H7 (cell line): ENCODE measurements at regions not wholly inside any gene's neighbourhood (a gene's known extent, or its start where the extent isn't known, plus 50 kb on each side); places are given as distances from the start of the nearest gene placed in this dataset.

Experiments
- DNase-seq: peaks from one replicate; pipeline ENCODE4 v3.0.0; 2012
- H3K27me3 ChIP-seq: 2 replicates; pipeline ENCODE4 v1.6.0; 2011; ENCODE audit warnings: mild to moderate bottlenecking, low read length; ENCODE audit not compliant: control insufficient read depth, insufficient read depth
- H3K36me3 ChIP-seq: replicated peaks from 2 replicates; pipeline ENCODE4 v1.5.1; 2011; ENCODE audit warnings: low read length; ENCODE audit not compliant: control insufficient read depth, insufficient read depth
- H3K4me3 ChIP-seq: 2 replicates; pipeline ENCODE4 v1.5.1; 2011; ENCODE audit warnings: low read depth, mild to moderate bottlenecking, control low read depth, low read length, moderate library complexity; ENCODE audit not compliant: insufficient read depth

DNA sequence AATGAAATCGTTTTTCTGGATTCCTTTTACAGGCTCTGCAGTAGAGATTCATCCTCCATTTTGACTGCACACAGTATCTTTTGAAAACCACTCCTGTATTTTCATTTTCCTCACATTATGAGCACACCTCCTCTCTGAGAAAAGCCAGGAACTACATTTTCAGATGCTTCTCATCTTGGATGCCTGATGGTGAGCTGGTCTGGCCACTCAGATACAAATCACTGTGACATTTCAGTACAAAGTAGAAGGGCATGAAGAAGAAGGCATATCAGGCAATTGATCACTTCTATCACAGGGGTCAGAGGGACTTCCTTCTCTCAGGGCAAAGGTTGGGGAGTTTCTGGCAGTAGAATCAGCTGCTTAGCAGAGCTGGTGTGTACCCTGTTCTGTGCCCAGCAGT is 192.0 kb upstream of the POM121L12 start:
- no peak for DNase-seq
- no peaks in the 10 kb centered on the region for H3K36me3 ChIP-seq
- H3K27me3 ChIP-seq: no peaks in the 10 kb centered on the region
- H3K4me3 ChIP-seq: no peak overlapping the region

DNA sequence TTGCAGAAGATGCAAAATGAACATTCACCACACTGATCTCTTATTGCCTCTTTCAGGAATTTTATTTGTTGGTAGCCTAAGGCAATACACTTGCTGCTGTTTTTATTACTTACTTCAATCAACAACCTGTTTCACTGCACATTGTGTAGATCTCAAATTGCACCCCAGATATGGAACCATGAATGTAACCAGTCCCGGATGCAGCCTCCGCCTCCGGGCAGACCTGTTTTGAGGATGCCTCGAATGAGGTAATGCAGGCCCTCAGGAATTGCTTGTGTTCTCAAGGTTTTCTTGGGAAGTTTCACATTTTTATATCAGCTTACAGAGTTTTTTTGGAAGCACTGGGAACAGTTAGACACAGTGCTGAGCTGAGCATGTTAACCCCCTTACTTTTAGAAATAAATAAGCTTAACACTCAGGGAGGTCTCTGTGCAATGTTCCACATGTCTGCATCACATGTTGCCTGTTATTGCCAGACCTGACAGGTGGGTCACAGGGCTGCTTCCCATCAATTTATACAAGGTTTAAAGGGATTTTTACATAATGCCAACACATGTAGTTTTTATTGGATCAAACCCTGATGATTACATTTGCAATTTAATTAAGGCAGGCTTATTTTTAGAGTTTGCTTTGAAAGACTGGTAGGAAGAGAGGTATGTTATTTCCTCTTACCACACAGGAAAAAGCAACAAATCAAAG is 193.1 kb upstream of the POM121L12 start:
- DNase-seq: no peak
- Histone ChIP-seq H3K27me3 (no peaks in the 10 kb centered on the region), H3K4me3 (no peak overlapping the region), H3K36me3 (no peaks in the 10 kb centered on the region)

DNA sequence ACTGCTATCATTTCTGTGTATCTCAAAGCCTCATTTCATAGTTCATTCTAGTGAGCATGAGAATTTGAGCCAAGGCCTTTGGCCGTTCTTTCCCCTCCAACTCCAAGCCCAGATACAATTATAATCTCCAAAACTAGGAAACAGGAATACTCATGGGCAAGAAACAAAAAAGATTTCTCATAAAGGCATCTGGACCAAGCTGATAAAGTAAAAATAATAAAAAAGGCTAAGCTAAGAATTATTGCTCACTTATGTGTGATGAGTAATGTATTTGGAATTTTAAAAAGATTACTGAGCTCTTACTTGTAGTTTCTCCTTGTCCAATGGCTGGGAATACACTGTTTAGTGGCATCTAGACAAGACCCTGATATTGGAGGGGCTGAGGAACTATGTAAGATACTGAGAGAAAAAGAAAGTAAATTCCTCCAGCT is 196.4 kb upstream of the POM121L12 start:
- DNase-seq: no peak
- no peaks in the 10 kb centered on the region for H3K27me3 ChIP-seq
- no peaks in the 10 kb centered on the region for H3K36me3 ChIP-seq
- H3K4me3 ChIP-seq: no peak overlapping the region

DNA sequence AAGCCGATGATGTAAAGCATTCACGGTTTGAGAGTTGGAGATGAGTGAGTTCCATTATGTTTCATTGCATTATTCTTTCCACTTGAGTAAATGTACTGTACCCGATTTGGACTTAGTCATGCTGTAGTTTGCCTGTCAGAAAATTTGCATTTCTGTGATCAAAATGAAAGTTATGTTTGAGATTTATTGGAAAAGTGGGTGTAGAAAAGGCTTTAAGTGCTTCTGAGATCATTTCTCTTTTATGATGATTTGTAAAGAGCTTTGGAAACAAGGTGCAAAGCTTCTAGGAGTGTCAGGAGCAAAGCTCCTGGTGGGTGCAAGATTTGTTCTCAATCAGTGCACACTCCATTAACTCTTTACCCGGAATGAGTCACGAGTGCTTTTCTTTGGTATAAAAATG is 204.1 kb upstream of the POM121L12 start:
- DNase-seq: no peak

DNA sequence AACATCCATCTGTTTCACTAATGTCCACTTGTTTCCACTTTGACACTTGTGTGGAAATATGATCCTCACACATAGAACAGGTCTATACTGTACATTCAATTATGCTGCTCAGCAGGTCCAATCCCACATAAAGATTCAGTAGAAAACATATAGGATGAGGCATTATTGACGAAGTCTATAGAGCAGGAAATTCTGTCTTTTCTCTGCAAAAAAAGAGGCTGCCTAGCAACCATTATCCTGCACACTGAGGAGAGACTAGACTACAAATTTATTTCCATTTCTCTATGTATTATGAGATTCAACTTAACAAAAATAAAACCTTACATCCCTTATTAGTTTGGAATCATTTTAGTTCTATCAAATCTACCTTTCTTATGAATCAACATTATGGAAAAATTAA is 204.6 kb upstream of the POM121L12 start:
- Histone ChIP-seq H3K27me3 (no peaks in the 10 kb centered on the region), H3K36me3 (no peaks in the 10 kb centered on the region), H3K4me3 (no peak overlapping the region)
- no peak for DNase-seq

More for the DNA sequence above, 204.1 kb upstream of the POM121L12 start:
- no peaks in the 10 kb centered on the region for H3K36me3 ChIP-seq
- no peak overlapping the region for H3K4me3 ChIP-seq
- H3K27me3 ChIP-seq: no peaks in the 10 kb centered on the region

DNA sequence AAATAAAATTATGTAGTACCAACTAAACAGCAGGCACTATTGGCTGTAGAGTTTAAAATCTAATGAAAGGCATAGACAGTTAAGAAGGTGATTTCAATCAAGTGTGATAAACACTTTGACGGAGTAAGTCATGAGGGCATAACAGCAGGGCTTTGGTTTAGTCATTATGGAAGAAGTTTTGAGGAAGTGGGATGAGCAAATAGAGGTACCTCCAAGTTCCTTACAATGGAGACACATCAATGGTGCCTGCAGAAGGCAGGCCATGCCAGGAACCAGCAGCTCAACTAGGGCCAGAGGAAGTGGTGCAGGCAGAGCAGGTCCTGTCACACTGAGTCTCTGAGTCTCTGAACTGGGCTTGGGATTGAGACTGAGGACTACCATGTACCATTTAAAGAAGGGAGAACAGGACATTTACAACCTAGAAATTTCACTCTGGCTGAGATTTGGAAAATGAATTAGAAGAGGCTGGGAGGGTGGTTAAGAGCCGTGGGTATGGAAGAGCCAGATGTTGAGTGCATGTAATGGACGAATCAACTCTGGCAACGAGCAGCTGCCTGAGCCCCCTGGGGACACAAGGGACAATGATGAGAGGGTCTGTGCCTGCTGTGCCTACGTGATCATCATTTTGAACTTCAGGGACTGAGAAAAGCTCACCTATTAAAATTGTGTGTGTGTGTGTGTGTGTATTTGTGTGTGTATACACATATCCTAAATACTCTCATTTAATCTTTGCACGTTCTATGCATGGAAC is 208.7 kb upstream of the POM121L12 start:
- Histone ChIP-seq H3K4me3 (no peak overlapping the region), H3K36me3 (no peaks in the 10 kb centered on the region), H3K27me3 (no peaks in the 10 kb centered on the region)
- no peak for DNase-seq

DNA sequence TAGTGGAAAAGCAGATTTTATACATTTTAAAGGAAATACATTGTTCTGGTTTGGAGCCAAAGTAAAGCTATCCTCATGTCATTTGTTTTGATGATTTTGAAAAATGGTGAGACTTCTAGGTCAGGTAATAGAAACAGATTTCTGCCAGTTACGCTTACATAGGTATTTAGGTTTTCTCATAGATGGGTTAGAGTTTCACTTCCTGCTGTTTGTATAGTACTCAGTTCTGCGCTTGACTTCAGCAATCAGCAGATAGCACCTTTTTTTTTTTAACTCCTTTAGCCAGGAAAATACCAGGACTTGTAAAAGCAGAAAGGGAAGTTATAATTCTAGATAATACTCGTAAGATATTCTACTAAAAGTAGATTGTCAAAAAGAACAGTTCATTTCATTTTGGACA is 209.8 kb upstream of the POM121L12 start:
- no peaks in the 10 kb centered on the region for H3K27me3 ChIP-seq
- no peaks in the 10 kb centered on the region for H3K36me3 ChIP-seq
- no peak for DNase-seq
- H3K4me3 ChIP-seq: no peak overlapping the region

DNA sequence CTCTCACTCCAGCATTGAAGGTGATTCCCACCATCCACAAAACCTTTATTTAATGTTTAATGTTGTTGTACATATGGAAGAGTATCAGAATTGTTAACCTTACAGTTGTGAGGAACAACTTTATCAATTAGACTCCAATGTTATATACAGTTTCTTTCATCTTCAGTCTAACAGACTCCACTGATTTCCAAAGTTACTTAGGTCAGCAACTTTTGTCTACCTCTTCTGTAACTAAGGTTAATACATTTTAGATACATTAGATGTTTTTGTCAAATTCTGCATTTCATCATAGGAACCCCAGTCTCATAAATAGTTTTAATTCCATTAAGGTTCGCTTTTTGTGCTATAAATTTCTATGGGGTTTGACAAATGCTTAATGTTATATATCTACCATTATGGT is 223.9 kb upstream of the POM121L12 start:
- no peaks in the 10 kb centered on the region for H3K27me3 ChIP-seq
- no peaks in the 10 kb centered on the region for H3K36me3 ChIP-seq
- no peak overlapping the region for H3K4me3 ChIP-seq
- DNase-seq: no peak

DNA sequence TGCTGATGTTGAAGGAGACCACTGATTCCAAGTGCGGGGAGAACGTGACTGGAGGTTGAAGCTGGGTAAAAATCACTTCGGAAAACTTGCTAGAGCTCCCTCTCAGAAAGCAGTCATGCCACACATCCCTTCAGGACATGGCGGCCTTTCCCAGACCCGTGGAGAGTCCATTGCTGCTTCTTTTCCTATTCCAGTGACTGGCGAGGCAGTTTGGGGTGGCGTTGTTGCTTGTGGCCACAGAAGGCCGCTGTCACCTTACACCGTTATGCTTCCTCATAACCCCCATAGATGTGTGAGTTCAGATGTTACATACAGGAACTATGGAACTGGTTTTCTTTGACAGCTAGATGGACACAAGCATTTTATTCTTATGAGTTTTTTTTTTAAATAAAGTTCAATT is 235.6 kb upstream of the POM121L12 start:
- H3K27me3 ChIP-seq: no peaks in the 10 kb centered on the region
- H3K36me3 ChIP-seq: no peaks in the 10 kb centered on the region
- no peak for DNase-seq
- H3K4me3 ChIP-seq: no peak overlapping the region

DNA sequence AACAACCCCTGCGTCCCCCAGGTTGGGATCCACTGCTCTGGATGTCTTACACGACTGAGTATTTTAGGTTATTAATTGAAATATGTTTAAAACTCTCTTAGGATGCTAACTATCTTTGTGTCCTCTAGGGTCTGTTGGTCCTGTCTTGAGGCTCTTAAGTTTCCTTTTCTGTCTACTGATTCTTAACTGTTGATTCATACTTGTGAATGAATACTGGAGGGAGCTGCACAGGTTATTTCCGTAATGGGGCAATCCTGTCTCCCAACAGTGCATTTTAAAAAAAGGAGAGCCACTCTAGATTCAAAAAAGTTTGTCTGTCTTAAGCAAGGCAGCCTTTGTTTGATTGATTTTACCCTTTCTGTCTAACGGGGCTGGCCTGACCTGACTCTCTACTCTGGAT is 237.6 kb upstream of the POM121L12 start:
- no peak for DNase-seq
- Histone ChIP-seq H3K36me3 (no peaks in the 10 kb centered on the region), H3K4me3 (no peak overlapping the region), H3K27me3 (no peaks in the 10 kb centered on the region)

DNA sequence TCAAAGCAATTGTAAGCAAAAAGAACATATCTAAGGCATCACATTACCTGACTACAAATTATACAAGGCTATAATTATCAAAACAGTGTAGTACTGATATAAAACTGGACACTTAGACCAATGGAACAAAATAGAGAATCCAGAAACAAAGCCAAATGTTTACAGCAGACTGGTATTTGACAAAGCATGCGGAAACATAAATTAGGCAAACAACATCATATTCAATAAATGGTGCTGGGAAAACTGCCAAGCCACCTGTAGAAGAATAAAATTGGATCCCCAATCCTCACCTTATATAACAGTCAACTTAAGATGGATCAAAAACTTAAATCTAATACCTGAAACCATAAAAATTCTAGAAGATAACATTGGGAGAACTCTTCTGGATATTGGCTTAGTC is 240.8 kb upstream of the POM121L12 start:
- H3K4me3 ChIP-seq: no peak overlapping the region
- H3K36me3 ChIP-seq: no peaks in the 10 kb centered on the region
- H3K27me3 ChIP-seq: no peaks in the 10 kb centered on the region
- DNase-seq: no peak

DNA sequence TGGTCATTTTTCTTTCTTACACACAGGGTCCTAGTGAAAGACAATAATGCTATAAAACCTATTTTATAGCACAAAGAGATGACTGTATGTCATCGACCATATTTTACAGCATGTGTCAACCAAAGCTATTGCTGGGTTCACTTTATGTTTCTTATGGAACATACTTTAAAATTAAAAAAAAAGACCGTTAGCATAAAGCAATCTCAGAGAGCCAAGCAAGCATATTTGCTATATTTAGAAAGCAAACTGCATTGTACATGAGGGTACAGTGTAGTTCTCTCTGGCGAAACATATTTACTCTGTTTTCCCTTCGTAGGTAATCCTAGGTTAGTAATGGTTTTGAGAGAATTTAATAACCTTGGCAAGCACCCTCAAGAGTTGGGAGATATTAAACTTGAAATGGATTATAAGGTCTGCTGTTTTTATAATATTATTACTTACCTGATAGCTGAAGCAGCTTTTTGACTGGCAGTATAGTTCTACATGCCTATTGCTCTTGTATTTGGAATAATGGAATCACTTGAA is 244.2 kb upstream of the POM121L12 start:
- no peaks in the 10 kb centered on the region for H3K27me3 ChIP-seq
- DNase-seq: no peak
- no peak overlapping the region for H3K4me3 ChIP-seq
- no peaks in the 10 kb centered on the region for H3K36me3 ChIP-seq

DNA sequence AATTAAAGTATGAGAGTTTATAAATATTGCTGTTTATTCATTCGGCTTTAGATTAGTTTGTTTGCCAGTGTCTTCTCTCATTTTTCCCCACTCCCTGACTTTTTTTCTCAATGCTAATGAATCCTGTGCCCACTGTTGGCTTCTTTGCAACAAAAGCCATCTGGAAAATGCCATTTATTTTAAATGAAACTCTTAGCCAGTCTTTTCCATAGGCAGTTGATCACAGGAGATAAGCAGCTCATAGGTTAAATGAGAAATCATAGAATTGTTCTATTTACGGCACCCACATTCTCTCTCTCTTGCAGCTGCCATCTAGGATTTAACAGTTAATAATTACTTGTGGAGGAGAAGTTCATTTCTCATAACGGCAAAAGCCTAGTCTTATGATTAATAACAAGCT is 249.3 kb upstream of the POM121L12 start:
- Histone ChIP-seq H3K36me3 (no peaks in the 10 kb centered on the region), H3K4me3 (no peak overlapping the region), H3K27me3 (no peaks in the 10 kb centered on the region)
- no peak for DNase-seq

DNA sequence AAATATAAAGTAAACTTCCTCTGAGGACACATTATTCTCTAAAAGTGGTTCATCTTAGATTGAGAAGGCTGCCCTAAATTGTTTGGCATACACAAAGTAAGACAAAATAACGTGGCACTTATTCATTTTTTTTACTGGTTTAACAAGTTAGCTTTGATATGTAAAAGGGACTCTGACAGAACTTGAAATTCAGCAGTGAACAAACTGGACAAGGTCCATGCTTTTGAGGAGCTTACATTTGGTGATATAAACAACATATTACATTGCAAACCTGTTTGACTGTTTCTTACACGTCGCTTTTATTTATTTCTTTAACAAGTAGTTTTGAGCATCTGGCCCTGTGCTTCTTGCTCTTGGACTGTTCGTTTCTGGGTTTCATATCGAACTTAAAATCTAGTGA is 253.1 kb upstream of the POM121L12 start:
- Histone ChIP-seq H3K4me3 (no peak overlapping the region), H3K36me3 (no peaks in the 10 kb centered on the region), H3K27me3 (no peaks in the 10 kb centered on the region)
- no peak for DNase-seq

DNA sequence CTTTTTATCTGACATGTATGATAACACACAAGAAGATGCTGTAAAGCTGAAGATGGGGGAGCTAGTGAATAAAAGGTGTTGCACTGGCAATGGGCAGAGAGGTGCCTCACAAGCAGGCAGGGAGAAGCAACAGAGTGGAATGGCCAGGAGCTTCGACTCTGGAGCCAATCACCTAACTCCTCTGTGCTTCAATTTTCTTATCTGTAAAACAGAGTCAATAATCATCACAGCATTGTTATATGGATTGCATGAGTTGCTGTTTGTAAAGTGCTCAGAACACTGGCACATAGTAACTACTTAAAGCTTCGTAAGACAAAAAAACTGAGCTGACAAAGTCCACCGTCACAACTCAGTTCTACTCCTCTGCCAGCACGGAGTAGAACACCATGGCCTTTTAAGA is 254.2 kb upstream of the POM121L12 start:
- DNase-seq: no peak
- Histone ChIP-seq H3K27me3 (no peaks in the 10 kb centered on the region), H3K4me3 (no peak overlapping the region), H3K36me3 (no peaks in the 10 kb centered on the region)
